ENCODE measurements at regions not wholly inside any gene's neighbourhood (a gene's known extent, or its start where the extent isn't known, plus 50 kb on each side); places are given as distances from the start of the nearest gene placed in this dataset.

DNA sequence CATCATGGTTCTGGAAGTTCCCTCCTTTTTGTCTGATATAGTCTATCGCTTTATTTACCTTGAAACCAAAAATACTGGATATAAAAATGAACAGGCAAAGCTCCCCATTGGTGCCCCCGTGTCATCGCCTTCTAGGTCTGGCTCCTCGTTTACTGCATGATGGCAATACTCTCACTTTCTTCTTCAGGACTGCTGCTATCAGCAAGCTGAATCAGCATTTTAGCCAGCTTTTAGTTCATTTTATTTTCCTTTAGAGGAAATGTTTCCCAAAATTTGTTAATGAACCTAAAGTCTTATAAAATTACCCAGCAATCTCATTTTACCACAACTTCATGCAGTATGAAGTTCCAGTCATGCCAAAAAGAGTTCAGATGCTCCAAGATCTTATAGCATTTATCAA, 80.5 kb downstream of the ZIC3 start:
- Mint-ChIP-seq H3K27me3 (ENCODE audit: unreplicated experiment) (no peaks in the 10 kb centered on the region), H3K4me1 (ENCODE audit: unreplicated experiment) (peaks cover 5% of the 10 kb centered on the region), H3K9me3 (ENCODE audit: unreplicated experiment) (no peaks in the 10 kb centered on the region), H3K36me3 (ENCODE audit: low read depth, unreplicated experiment) (no peaks in the 10 kb centered on the region), H3K4me3 (ENCODE audit: unreplicated experiment) (no peak overlapping the region), H3K27ac (ENCODE audit: unreplicated experiment) (no peak overlapping the region)
- TF ChIP-seq CTCF (IDR thresholded peaks at IDR 0.05; ENCODE audit: unreplicated experiment): no peak
- no peak for DNase-seq (ENCODE audit: low spot score)

GRCh38 chrX:137651647-137652046, 85.7 kb downstream of the ZIC3 start:
- Mint-ChIP-seq H3K27ac (ENCODE audit: unreplicated experiment) (no peak overlapping the region), H3K4me3 (ENCODE audit: unreplicated experiment) (no peak overlapping the region), H3K9me3 (ENCODE audit: unreplicated experiment) (no peaks in the 10 kb centered on the region), H3K36me3 (ENCODE audit: low read depth, unreplicated experiment) (no peaks in the 10 kb centered on the region), H3K4me1 (ENCODE audit: unreplicated experiment) (no peaks in the 10 kb centered on the region), H3K27me3 (ENCODE audit: unreplicated experiment) (peaks cover 4% of the 10 kb centered on the region)
- DNase-seq (ENCODE audit: low spot score): no peak
- no peak for TF ChIP-seq CTCF (IDR thresholded peaks at IDR 0.05; ENCODE audit: unreplicated experiment)

DNA sequence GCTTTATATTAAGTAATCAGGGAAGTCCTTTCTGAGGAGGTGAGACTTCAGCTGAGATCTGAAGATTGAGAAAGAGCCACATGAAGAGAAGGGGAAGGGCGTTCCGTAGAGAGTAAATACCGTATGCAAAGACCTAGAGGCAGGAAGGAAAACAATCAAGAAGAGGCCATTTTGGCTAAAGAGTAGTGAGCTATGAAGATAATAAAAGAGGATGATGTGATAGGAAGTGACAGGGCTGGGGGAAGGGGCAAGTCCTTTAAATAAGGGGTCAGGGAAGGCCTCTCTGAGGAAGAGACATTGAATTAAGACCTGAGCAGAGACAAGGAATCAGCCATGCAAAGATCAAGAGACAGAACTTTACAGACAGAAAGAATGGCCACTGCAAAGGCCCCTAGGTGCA, 86.2 kb downstream of the ZIC3 start:
- no peak for TF ChIP-seq CTCF (IDR thresholded peaks at IDR 0.05; ENCODE audit: unreplicated experiment)
- Mint-ChIP-seq H3K27me3 (ENCODE audit: unreplicated experiment) (peaks cover 4% of the 10 kb centered on the region), H3K9me3 (ENCODE audit: unreplicated experiment) (no peaks in the 10 kb centered on the region), H3K4me3 (ENCODE audit: unreplicated experiment) (no peak overlapping the region), H3K4me1 (ENCODE audit: unreplicated experiment) (no peaks in the 10 kb centered on the region), H3K27ac (ENCODE audit: unreplicated experiment) (no peak overlapping the region), H3K36me3 (ENCODE audit: low read depth, unreplicated experiment) (no peaks in the 10 kb centered on the region)
- no peak for DNase-seq (ENCODE audit: low spot score)

- no peak for TF ChIP-seq CTCF (IDR thresholded peaks at IDR 0.05; ENCODE audit: unreplicated experiment)
- no peaks in the 10 kb centered on the region for H3K9me3 Mint-ChIP-seq (ENCODE audit: unreplicated experiment)
- H3K4me3 Mint-ChIP-seq (ENCODE audit: unreplicated experiment): no peak overlapping the region
- H3K4me1 Mint-ChIP-seq (ENCODE audit: unreplicated experiment): no peaks in the 10 kb centered on the region
- peaks cover 4% of the 10 kb centered on the region for H3K27me3 Mint-ChIP-seq (ENCODE audit: unreplicated experiment)
- H3K36me3 Mint-ChIP-seq (ENCODE audit: low read depth, unreplicated experiment): no peaks in the 10 kb centered on the region
- H3K27ac Mint-ChIP-seq (ENCODE audit: unreplicated experiment): no peak overlapping the region
- no peak for DNase-seq (ENCODE audit: low spot score)
Measured at GRCh38 chrX:137654481-137654880, 88.6 kb downstream of the ZIC3 start.

- no peak for DNase-seq (ENCODE audit: low spot score)
- no peak for TF ChIP-seq CTCF (IDR thresholded peaks at IDR 0.05; ENCODE audit: unreplicated experiment)
- H3K27me3 Mint-ChIP-seq (ENCODE audit: unreplicated experiment): peaks cover 2% of the 10 kb centered on the region
- no peak overlapping the region for H3K27ac Mint-ChIP-seq (ENCODE audit: unreplicated experiment)
- H3K36me3 Mint-ChIP-seq (ENCODE audit: low read depth, unreplicated experiment): peaks cover 4% of the 10 kb centered on the region
- no peaks in the 10 kb centered on the region for H3K9me3 Mint-ChIP-seq (ENCODE audit: unreplicated experiment)
- no peaks in the 10 kb centered on the region for H3K4me1 Mint-ChIP-seq (ENCODE audit: unreplicated experiment)
- H3K4me3 Mint-ChIP-seq (ENCODE audit: unreplicated experiment): no peak overlapping the region
Measured at GRCh38 chrX:137667776-137668175, 101.8 kb downstream of the ZIC3 start.
